Fibroblast of skin of abdomen (primary cell): ENCODE measurements at regions not wholly inside any gene's neighbourhood (a gene's known extent, or its start where the extent isn't known, plus 50 kb on each side); places are given as distances from the start of the nearest gene placed in this dataset.

Source experiments
- DNase-seq: peaks from one replicate; pipeline ENCODE4 v3.0.0-alpha.2; 2013

GRCh38 chr10:88023676-88024075 is 160.3 kb downstream of the PTEN start:
- no peak for DNase-seq

- no peak for DNase-seq
These were observed 162.6 kb downstream of the PTEN start for GRCh38 chr10:88026031-88026430.

GRCh38 chr10:88027570-88027969 is 164.1 kb downstream of the PTEN start:
- no peak for DNase-seq

- DNase-seq = no peak
These were observed 164.6 kb downstream of the PTEN start for GRCh38 chr10:88028072-88028471.

- DNase-seq = no peak
These were observed 165.2 kb downstream of the PTEN start for GRCh38 chr10:88028654-88029053.

GRCh38 chr10:88032566-88032965 is 169.1 kb downstream of the PTEN start:
- DNase-seq = peak; percentile 88

GRCh38 chr10:88033385-88033784 is 170.0 kb downstream of the PTEN start:
- no peak for DNase-seq

GRCh38 chr10:88033793-88034192 is 170.4 kb downstream of the PTEN start:
- DNase-seq = no peak

GRCh38 chr10:88036126-88036525 is 172.7 kb downstream of the PTEN start:
- DNase-seq = no peak

- DNase-seq = no peak
These were observed 174.2 kb downstream of the PTEN start for GRCh38 chr10:88037623-88038022.

- DNase-seq = peak; percentile 94
These were observed 174.8 kb downstream of the PTEN start for GRCh38 chr10:88038268-88038667.

GRCh38 chr10:88039496-88040200 is 176.2 kb downstream of the PTEN start:
- DNase-seq = peak; percentile 60

GRCh38 chr10:88041243-88042159 is 178.1 kb downstream of the PTEN start:
- DNase-seq = peak; percentile 35

- peak; percentile 82 for DNase-seq
These were observed 179.0 kb downstream of the PTEN start for GRCh38 chr10:88042160-88043100.

GRCh38 chr10:88045096-88045495 is 181.7 kb downstream of the PTEN start:
- peak; percentile 50 for DNase-seq

- peak; percentile 28 for DNase-seq
These were observed 182.4 kb downstream of the PTEN start for GRCh38 chr10:88045656-88046415.

- DNase-seq = no peak
These were observed 184.2 kb downstream of the PTEN start for GRCh38 chr10:88047579-88047978.

- DNase-seq = peak; percentile 66
These were observed 184.9 kb downstream of the PTEN start for GRCh38 chr10:88048312-88048711.

- no peak for DNase-seq
These were observed 185.8 kb downstream of the PTEN start for GRCh38 chr10:88049204-88049603.

- no peak for DNase-seq
These were observed 194.3 kb downstream of the PTEN start for GRCh38 chr10:88057720-88058119.

GRCh38 chr10:88058750-88059149 is 195.3 kb downstream of the PTEN start:
- DNase-seq = no peak

- DNase-seq = no peak
These were observed 195.8 kb downstream of the PTEN start for GRCh38 chr10:88059190-88059589.
